ENCODE measurements at regions not wholly inside any gene's neighbourhood (a gene's known extent, or its start where the extent isn't known, plus 50 kb on each side); places are given as distances from the start of the nearest gene placed in this dataset.

- intact Hi-C loops (cut with DNase I): no loop called here
- no peak for DNase-seq
- TF ChIP-seq EP300 (IDR thresholded peaks at IDR 0.05) (no peak), POLR2AphosphoS5 (IDR thresholded peaks at IDR 0.05) (no peak), POLR2A (IDR thresholded peaks at IDR 0.05) (no peak), CTCF (IDR thresholded peaks at IDR 0.05) (no peak)
- H3K27me3 ChIP-seq: no peaks in the 10 kb centered on the region
- no peak overlapping the region for H3K4me3 ChIP-seq
- H3K4me1 ChIP-seq: peaks cover 0 to 4% (median 0%) of the 10 kb centered on the region in 4 donors
- WGBS, 2 donors: 97% methylated on average over 6 of the region's 6 CpGs
- no peaks in the 10 kb centered on the region for H3K9me3 ChIP-seq
- no peaks in the 10 kb centered on the region for H3K36me3 ChIP-seq
- H3K27ac ChIP-seq: no peak overlapping the region
Observed at GRCh38 chr5:143677403-143677802, 134.6 kb upstream of the HMHB1 start.

GRCh38 chr5:143676802-143677201 is 135.2 kb upstream of the HMHB1 start:
- Histone ChIP-seq H3K27ac (no peak overlapping the region), H3K9me3 (no peaks in the 10 kb centered on the region), H3K36me3 (no peaks in the 10 kb centered on the region), H3K27me3 (no peaks in the 10 kb centered on the region), H3K4me1 (no peaks in the 10 kb centered on the region), H3K4me3 (no peak overlapping the region)
- DNase-seq: no peak
- TF ChIP-seq POLR2A (IDR thresholded peaks at IDR 0.05) (no peak), POLR2AphosphoS5 (IDR thresholded peaks at IDR 0.05) (no peak), CTCF (IDR thresholded peaks at IDR 0.05) (no peak), EP300 (IDR thresholded peaks at IDR 0.05) (no peak)
- intact Hi-C loops (cut with DNase I): no loop called here
- 77 to 82% methylated on average over 1 of the region's 1 CpG for WGBS, 2 donors

- TF ChIP-seq CTCF (IDR thresholded peaks at IDR 0.05): no peak
- TF ChIP-seq POLR2A (IDR thresholded peaks at IDR 0.05): no peak
- TF ChIP-seq POLR2AphosphoS5 (IDR thresholded peaks at IDR 0.05): no peak
- TF ChIP-seq EP300 (IDR thresholded peaks at IDR 0.05): no peak
- Histone ChIP-seq H3K27ac (no peak overlapping the region), H3K4me1 (no peaks in the 10 kb centered on the region), H3K27me3 (no peaks in the 10 kb centered on the region), H3K36me3 (no peaks in the 10 kb centered on the region), H3K4me3 (no peak overlapping the region), H3K9me3 (no peaks in the 10 kb centered on the region)
- intact Hi-C loops (cut with DNase I): no loop called here
- WGBS, 2 donors: 92 to 94% methylated on average over 2 of the region's 2 CpGs
- DNase-seq: no peak
Observed at GRCh38 chr5:143674469-143674786, 137.5 kb upstream of the HMHB1 start.

- H3K36me3 ChIP-seq: no peaks in the 10 kb centered on the region
- intact Hi-C loops (cut with DNase I): no loop called here
- WGBS, 2 donors: 33 to 73% methylated on average over 3 of the region's 3 CpGs
- H3K4me1 ChIP-seq: no peaks in the 10 kb centered on the region
- TF ChIP-seq POLR2AphosphoS5 (IDR thresholded peaks at IDR 0.05) (no peak), POLR2A (IDR thresholded peaks at IDR 0.05) (no peak), EP300 (IDR thresholded peaks at IDR 0.05) (no peak), CTCF (IDR thresholded peaks at IDR 0.05) (no peak)
- H3K4me3 ChIP-seq: no peak overlapping the region
- no peak overlapping the region for H3K27ac ChIP-seq
- no peaks in the 10 kb centered on the region for H3K9me3 ChIP-seq
- no peak for DNase-seq
- no peaks in the 10 kb centered on the region for H3K27me3 ChIP-seq
Observed at GRCh38 chr5:143673676-143674468, 138.1 kb upstream of the HMHB1 start.

GRCh38 chr5:143672806-143673205 is 139.2 kb upstream of the HMHB1 start:
- no peak for DNase-seq
- Histone ChIP-seq H3K9me3 (no peaks in the 10 kb centered on the region), H3K27ac (no peak overlapping the region), H3K27me3 (no peaks in the 10 kb centered on the region), H3K4me1 (no peaks in the 10 kb centered on the region), H3K36me3 (no peaks in the 10 kb centered on the region), H3K4me3 (no peak overlapping the region)
- no peak for TF ChIP-seq POLR2AphosphoS5 (IDR thresholded peaks at IDR 0.05)
- no peak for TF ChIP-seq POLR2A (IDR thresholded peaks at IDR 0.05)
- TF ChIP-seq EP300 (IDR thresholded peaks at IDR 0.05): no peak
- no peak for TF ChIP-seq CTCF (IDR thresholded peaks at IDR 0.05)
- intact Hi-C loops (cut with DNase I): no loop called here

Data from sigmoid colon (tissue), 6 donors.